HG03520 (cell line): ENCODE measurements at regions not wholly inside any gene's neighbourhood (a gene's known extent, or its start where the extent isn't known, plus 50 kb on each side); places are given as distances from the start of the nearest gene placed in this dataset.
"Not testable (repeated sequence)": the region's sequence is repeated elsewhere in the genome, so short reads cannot be mapped to it uniquely, and the experiment has no call there.

Source experiments
- ATAC-seq: cut with Tn5 transposase; IDR thresholded peaks from one replicate; pipeline ENCODE4 v1.9.1; 2021; ENCODE audit warnings: mild to moderate bottlenecking, moderate library complexity; ENCODE audit not compliant: unreplicated experiment

DNA sequence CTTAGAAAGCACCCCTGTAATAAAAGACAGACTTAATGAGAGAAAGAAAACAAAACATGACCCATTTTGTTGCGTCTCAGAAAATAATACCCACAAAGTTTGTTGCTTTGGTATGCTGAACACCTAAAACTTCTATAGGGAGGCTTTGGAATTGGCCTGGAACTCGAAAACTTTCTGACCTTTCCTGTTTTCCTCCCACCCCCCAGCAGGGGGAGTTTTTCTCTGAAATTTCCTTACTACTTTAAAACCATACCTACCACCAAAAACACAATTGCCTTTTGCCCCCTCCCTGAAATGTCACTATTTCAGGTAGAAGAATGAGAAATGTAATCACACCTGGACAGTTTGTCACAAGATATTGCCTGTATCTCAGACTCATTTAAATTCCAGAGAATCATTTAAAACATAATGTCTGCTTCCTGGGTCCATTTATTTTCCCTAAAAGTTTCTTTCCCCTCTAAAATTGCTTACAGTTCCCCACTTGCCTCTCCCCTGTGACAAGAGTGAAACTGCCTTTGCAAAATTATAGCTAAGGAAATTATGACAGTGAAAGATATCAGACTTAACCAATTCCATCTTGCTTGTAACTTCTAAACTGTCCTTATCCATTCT, 2700.2 kb downstream of the PCDH9 start:
- no peak for ATAC-seq

GRCh38 chr13:64528838-64529237, 2701.3 kb downstream of the PCDH9 start:
- no peak for ATAC-seq

- no peak for ATAC-seq
These were observed 2702.6 kb downstream of the PCDH9 start for GRCh38 chr13:64527561-64527960.

- ATAC-seq = no peak
These were observed 2704.4 kb downstream of the PCDH9 start for GRCh38 chr13:64525687-64526086.

- no peak for ATAC-seq
These were observed 2719.4 kb downstream of the PCDH9 start for GRCh38 chr13:64510747-64511146.

DNA sequence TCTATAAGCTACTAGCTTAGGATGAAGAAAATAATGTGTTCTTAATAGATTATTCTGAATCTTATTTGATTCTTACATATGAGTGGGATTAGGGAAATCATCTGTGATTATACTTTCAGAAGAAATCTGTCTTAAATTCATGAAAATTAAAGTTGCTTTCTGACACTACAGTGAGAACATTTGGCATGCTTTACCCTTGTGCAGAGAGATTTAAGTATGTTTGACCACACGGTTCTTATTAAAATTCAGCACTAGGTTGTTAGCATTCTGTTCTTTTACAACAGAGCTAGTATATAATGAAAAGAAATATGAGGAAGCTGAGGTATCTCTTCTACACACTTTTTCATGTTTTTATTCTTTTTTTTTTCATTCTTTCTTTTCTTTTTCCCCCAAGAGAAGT, 2723.9 kb downstream of the PCDH9 start:
- no peak for ATAC-seq

DNA sequence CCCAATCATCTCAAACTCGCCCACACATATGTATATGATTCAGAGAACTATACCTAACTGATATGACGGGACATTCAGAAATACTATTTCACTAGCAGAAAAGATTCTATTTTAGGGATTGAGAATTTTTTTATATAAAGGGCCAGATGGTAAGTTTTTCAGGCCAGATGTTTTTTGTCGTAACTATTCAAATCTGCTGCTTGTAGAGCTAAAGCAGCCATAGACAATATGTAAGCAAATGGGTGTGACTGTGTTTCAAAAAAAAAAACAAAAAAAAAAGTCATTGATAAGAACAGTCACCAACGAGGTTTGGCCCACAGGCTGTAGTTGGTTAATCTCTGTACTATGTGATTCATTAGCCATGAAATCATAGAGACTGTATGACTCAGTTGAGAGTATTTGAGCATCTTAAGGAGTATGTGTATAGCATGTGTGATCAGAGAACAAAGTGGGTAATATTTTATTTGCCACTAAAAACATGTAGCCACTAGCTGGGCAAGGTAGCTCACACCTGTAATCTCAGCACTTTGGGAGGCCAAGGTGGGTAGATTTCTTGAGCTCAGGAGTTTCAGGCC, 2724.7 kb downstream of the PCDH9 start:
- no peak for ATAC-seq

- no peak for ATAC-seq
These were observed 2741.4 kb downstream of the PCDH9 start for GRCh38 chr13:64488731-64489130.

DNA sequence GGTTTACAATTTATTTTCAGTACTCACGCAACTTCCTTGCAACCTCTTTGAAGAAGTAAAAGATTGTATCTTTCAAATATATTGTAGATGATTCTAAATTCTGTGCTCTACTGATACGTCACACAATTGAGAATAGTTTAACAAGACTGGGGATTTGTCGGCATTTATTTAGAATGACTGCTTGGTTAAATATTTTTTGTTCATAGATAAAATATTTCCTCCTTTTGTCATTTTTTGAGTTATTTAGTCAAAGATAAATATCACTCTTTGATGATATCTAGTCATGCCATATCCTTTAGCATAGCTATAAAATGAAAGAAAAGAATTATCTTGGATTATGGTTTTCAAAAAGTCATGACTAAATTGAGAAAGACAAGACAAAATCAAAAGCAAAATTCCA, 2747.8 kb downstream of the PCDH9 start:
- ATAC-seq = no peak

DNA sequence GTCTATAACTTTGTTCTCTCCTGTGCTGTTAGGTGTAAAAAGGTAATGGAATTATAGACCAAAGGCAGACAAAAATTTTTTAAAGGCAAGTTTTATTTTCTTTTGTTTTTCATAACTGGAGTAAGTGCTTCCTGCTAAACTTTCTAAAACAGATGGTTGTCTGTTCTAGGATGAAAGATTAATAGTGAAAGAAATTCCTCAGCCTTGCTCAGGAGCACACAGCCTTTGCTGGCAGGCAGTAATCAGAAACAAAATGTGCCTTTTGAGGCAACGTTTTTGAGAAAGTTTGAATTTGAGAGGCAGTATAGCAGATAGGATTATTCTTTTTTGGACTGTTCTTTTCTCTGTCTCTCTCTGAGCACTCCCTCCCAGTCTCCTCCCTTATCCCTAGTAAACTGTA, 2749.5 kb downstream of the PCDH9 start:
- ATAC-seq = no peak

- ATAC-seq = no peak
These were observed 2749.9 kb downstream of the PCDH9 start for GRCh38 chr13:64480211-64480610.

GRCh38 chr13:64477146-64477545, 2753.0 kb downstream of the PCDH9 start:
- ATAC-seq = no peak

DNA sequence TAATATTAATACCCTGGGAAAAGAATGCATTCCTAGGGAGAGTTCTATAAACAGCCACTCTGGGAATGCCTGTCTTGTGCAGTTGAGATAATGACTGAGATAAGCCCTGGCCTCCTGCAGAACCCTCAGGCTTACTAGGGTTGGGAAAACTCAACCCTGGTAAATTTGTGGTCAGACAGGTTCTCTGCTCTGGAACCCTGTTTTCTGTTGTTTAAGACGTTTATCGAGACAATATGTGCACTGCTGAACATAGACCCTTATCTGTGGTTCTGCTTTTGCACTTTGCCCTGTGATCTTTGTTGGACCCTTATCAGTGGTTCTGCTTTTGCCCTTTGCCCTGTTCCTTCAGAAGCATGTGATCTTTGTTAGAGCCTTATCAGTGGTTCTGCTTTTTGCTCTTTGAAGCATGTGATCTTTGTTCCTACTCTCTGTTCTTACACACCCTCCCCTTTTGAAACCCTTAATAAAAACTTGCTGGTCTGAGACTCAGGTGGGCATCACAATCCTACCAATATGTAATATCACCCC, 2754.0 kb downstream of the PCDH9 start:
- ATAC-seq = not testable (repeated sequence)

DNA sequence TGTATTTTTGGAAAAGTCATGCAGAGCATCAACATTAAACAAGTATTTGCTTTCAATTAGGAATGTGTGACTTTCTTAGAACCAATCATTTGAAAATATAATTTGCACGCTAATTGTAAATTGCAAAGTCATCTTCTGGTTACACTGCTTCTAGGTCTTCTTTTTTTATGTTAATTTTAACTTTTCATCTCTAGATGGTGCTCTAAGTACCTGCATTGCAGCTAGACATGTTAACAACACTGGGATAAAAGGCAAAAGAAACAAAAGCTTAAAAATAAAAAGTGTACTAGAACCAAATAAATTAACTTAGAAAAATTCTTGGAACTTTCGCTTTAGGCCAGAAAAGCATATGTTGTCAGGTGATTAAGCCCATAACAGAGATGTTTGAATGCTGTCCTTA, 2758.2 kb downstream of the PCDH9 start:
- ATAC-seq = no peak

- ATAC-seq = no peak
These were observed 2759.4 kb downstream of the PCDH9 start for GRCh38 chr13:64470751-64471150.

DNA sequence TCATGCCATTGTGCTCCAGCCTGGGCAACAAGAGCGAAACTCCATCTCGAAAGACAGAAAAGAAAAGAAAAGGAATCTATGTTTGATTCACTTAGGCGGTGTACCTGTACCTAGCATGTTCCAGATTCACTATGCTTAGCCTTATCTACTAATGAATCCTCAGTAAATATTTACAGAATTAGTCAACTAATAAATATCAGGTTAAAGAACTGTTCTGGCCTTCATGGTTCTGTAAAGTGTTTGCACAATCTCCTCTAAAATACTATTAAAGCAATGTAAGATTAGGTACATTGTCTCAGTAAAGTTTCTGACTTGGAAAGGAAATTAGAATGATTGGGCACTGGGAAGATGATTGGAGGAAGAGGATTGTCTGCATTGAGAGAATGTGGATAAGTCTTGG, 2770.4 kb downstream of the PCDH9 start:
- no peak for ATAC-seq

DNA sequence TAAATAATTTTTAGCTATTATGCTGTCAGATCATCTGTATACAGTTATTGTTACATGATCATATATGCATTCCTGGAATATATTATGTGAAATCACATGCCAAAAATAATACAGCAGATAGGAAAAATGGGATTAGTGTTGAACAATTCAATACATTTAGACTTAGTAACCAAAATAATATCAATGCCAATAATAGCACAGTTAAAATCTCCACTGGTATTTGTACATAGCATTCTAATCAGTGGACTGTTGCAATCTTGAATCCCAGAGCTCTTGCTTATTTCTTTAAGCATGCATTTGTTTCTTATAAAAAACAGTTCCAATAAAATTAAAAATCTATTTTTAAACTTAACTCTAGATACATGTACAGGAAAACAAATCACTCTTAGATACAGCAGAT, 2772.2 kb downstream of the PCDH9 start:
- ATAC-seq = no peak

GRCh38 chr13:64455124-64455523, 2775.0 kb downstream of the PCDH9 start:
- no peak for ATAC-seq

- ATAC-seq = no peak
These were observed 2776.3 kb downstream of the PCDH9 start for GRCh38 chr13:64453831-64454230.

DNA sequence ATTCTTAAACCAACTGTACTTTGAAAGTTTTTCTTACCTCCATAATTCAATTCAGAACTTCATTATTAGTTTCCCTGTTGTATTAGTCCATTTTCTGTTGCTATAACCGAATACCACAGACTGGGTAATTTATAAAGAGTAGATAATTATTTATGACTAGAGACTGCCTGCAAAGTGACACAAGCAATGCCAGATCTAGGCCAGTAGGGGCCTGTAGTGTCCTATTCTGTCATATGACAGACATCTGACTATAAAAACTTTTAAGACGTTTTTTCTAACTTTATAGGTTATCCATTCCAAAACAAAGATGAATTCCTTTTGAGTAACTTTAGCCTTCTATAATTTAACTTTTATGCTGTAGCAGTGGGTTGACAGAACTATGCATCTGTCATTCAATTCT, 2783.8 kb downstream of the PCDH9 start:
- ATAC-seq = no peak

GRCh38 chr13:64441740-64442139, 2788.4 kb downstream of the PCDH9 start:
- no peak for ATAC-seq

GRCh38 chr13:64438084-64438483, 2792.1 kb downstream of the PCDH9 start:
- no peak for ATAC-seq

DNA sequence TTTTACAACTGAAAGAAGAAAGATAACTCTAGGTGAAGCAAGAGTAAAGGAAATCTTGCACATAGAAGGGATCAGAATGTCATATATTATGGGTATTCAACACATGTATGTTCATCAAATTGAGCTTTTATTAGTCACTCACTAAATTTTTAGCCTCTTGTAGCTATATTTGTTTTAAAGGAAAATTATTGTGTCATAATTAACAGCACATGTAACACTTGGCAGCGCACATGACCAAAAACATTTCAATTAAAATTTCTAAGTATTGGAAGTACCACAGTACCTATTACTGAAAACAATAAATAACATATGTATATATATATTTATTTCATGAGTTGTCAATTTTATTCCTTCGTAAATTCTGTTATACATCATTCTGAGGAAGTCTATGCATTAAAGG, 2800.4 kb downstream of the PCDH9 start:
- no peak for ATAC-seq
